Keratinocyte (primary cell): ENCODE measurements at regions not wholly inside any gene's neighbourhood (a gene's known extent, or its start where the extent isn't known, plus 50 kb on each side); places are given as distances from the start of the nearest gene placed in this dataset.

Experiments
- DNase-seq: peaks from one replicate; pipeline ENCODE4 v3.0.0-alpha.2; 2011; ENCODE audit warnings: low read depth, missing footprints, low spot score
- FAIRE-seq: peaks from 2 replicates; lab custom pipeline; 2011; peaks lifted over from hg19 to GRCh38; lab: Jason Lieb, UNC
- H2AFZ ChIP-seq: 2 replicates; pipeline ENCODE4 v1.6.0; 2012; ENCODE audit warnings: low read length, control low read depth, inconsistent platforms; ENCODE audit not compliant: control insufficient read depth
- H3K27ac ChIP-seq: 2 replicates; pipeline ENCODE4 v1.5.1; 2011; ENCODE audit warnings: low read length; ENCODE audit not compliant: control insufficient read depth, insufficient read depth
- H3K27me3 ChIP-seq: 3 replicates; pipeline ENCODE4 v1.6.0; 2011; ENCODE audit warnings: low read length; ENCODE audit not compliant: control insufficient read depth, insufficient read depth; ENCODE audit errors: extremely low read depth
- H3K36me3 ChIP-seq, 2 experiments: 2 replicates in 1 of 2; 3 replicates in 1 of 2; pipeline ENCODE4 v1.5.1; 2011; ENCODE audit warnings: low read length in 2 of 2, mild to moderate bottlenecking in 1 of 2; ENCODE audit not compliant: control insufficient read depth in 2 of 2, insufficient read depth in 2 of 2; ENCODE audit errors: extremely low read depth in 1 of 2
- H3K4me1 ChIP-seq: 3 replicates; pipeline ENCODE4 v1.5.1; 2011; ENCODE audit warnings: low read length; ENCODE audit not compliant: control insufficient read depth, insufficient read depth; ENCODE audit errors: extremely low read depth
- H3K4me2 ChIP-seq: 3 replicates; pipeline ENCODE4 v1.6.0; 2011; ENCODE audit warnings: low read depth, low read length; ENCODE audit not compliant: control insufficient read depth, insufficient read depth; ENCODE audit errors: extremely low read depth
- H3K4me3 ChIP-seq, 3 experiments: fragments of 200-600 bp in 1 of 3; sonication (generic) in 1 of 3; 2 replicates in 2 of 3; 3 replicates in 1 of 3; pipeline ENCODE4 v1.5.1; 2011 to 2016; ENCODE audit warnings: low read length in 3 of 3, mild to moderate bottlenecking in 3 of 3, control low read depth in 2 of 3, inconsistent platforms in 1 of 3, low read depth in 1 of 3, mixed read lengths in 1 of 3, mixed run types in 1 of 3, moderate library complexity in 1 of 3; ENCODE audit not compliant: control insufficient read depth in 2 of 3, insufficient read depth in 2 of 3; ENCODE audit errors: extremely low read depth in 1 of 3
- H3K79me2 ChIP-seq: 2 replicates; pipeline ENCODE4 v1.6.0; 2012; ENCODE audit warnings: low read length; ENCODE audit not compliant: control insufficient read depth, insufficient read depth
- H3K9ac ChIP-seq: 3 replicates; pipeline ENCODE4 v1.6.0; 2011; ENCODE audit warnings: low read length; ENCODE audit not compliant: control insufficient read depth, insufficient read depth; ENCODE audit errors: extremely low read depth
- H3K9me1 ChIP-seq: 3 replicates; pipeline ENCODE4 v1.6.0; 2011; ENCODE audit warnings: low read length; ENCODE audit not compliant: control insufficient read depth, insufficient read depth; ENCODE audit errors: extremely low read depth
- H3K9me3 ChIP-seq: 2 replicates; pipeline ENCODE4 v1.5.1; 2012; ENCODE audit warnings: low read depth, low read length; ENCODE audit not compliant: control insufficient read depth
- H4K20me1 ChIP-seq: 3 replicates; pipeline ENCODE4 v1.6.0; 2011; ENCODE audit warnings: low read length; ENCODE audit not compliant: control insufficient read depth, insufficient read depth; ENCODE audit errors: extremely low read depth
- EZH2 ChIP-seq: IDR thresholded peaks from one replicate; pipeline ENCODE4 v1.6.1; 2012; ENCODE audit warnings: inconsistent platforms, mild to moderate bottlenecking, low read length, moderate library complexity
- dilution Hi-C: fragments of 300-500 bp; cut with MboI; formaldehyde crosslinking; loops from one replicate; pipeline ENCODE4 v1.7.0; 2020; ENCODE audit warnings: low sequenced_read_pairs; ENCODE audit not compliant: extremely low pct_ligation_motif_present
- TF ChIP-seq, protein P1 (sequence below), 3 experiments: IDR thresholded peaks in 1 of 3; conservative IDR thresholded peaks in 1 of 3; optimal IDR thresholded peaks in 1 of 3; 2 replicates in 2 of 3; 3 replicates in 1 of 3; pipeline versions ENCODE3 to v1.5.1; 2011; ENCODE audit warnings: low read length in 3 of 3, mild to moderate bottlenecking in 3 of 3, moderate library complexity in 2 of 3, control low read depth in 1 of 3, inconsistent platforms in 1 of 3; ENCODE audit not compliant: insufficient read depth in 2 of 3; ENCODE audit errors: extremely low read depth in 1 of 3

DNA sequence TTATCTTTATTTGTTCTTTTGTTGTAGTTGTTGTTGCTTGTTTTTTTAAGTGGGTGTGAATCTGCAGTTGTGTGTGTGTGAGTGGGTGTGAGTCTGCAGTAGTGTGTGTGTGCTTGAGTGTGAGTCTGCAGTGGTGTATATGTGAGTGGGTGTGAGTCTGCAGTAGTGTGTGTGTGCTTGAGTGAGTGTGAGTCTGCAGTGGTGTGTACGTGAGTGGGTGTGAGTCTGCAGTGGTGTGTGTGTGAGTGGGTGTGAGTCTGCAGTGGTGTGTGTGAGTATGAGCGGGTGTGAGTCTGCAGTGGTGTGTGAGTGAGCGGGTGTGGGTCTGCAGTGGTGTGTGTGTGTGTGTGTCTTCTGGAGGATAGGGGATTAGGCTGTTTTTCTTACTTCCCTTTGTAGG, 1186.8 kb upstream of the SEL1L start:
- H2AFZ ChIP-seq: no peak overlapping the region
- no peak for TF ChIP-seq EZH2
- TF ChIP-seq, protein P1, sequence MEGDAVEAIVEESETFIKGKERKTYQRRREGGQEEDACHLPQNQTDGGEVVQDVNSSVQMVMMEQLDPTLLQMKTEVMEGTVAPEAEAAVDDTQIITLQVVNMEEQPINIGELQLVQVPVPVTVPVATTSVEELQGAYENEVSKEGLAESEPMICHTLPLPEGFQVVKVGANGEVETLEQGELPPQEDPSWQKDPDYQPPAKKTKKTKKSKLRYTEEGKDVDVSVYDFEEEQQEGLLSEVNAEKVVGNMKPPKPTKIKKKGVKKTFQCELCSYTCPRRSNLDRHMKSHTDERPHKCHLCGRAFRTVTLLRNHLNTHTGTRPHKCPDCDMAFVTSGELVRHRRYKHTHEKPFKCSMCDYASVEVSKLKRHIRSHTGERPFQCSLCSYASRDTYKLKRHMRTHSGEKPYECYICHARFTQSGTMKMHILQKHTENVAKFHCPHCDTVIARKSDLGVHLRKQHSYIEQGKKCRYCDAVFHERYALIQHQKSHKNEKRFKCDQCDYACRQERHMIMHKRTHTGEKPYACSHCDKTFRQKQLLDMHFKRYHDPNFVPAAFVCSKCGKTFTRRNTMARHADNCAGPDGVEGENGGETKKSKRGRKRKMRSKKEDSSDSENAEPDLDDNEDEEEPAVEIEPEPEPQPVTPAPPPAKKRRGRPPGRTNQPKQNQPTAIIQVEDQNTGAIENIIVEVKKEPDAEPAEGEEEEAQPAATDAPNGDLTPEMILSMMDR (optimal IDR thresholded peaks at IDR 0.05 in 1 of 3, IDR thresholded peaks at IDR 0.05 in 1 of 3, conservative IDR thresholded peaks at IDR 0.05 in 1 of 3; ENCODE audit: extremely low read depth in 1 of 3, insufficient read depth in 2 of 3, low read length in 3 of 3): no peak
- H3K4me2 ChIP-seq: no peak overlapping the region
- H3K9ac ChIP-seq: no peak overlapping the region
- H3K79me2 ChIP-seq: no peaks in the 10 kb centered on the region
- H3K9me1 ChIP-seq: no peaks in the 10 kb centered on the region
- H3K9me3 ChIP-seq: no peaks in the 10 kb centered on the region
- DNase-seq (no peak), FAIRE-seq (no peak)
- no peak overlapping the region for H3K27ac ChIP-seq
- no peaks in the 10 kb centered on the region for H3K27me3 ChIP-seq
- H3K4me1 ChIP-seq: no peaks in the 10 kb centered on the region
- dilution Hi-C loops: no loop called here
- no peaks in the 10 kb centered on the region for H3K36me3 ChIP-seq
- H3K4me3 ChIP-seq: no peak overlapping the region
- H4K20me1 ChIP-seq: no peaks in the 10 kb centered on the region

DNA sequence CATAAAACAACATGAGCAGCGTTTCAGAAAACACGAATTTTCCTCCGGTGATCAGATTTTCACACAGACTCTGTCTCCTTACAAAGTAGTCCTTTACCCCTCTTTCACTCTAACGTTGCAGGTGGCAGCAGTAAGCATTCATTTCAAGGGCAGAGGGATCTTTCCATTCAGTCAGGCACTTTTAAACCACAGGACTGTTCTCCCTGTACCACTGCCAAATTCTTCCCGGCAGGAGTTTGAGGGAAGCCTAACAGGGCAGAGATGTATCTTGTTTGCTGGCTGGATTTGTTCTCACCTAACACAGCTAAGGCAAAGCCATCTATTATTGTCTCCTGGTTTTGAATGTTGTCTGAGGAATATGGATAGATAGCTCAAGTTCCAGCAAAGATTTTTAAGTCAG, 1187.3 kb upstream of the SEL1L start:
- no peaks in the 10 kb centered on the region for H3K79me2 ChIP-seq
- no peak overlapping the region for H3K4me3 ChIP-seq
- H3K9me1 ChIP-seq: no peaks in the 10 kb centered on the region
- DNase-seq (no peak), FAIRE-seq (no peak)
- no peak overlapping the region for H3K4me2 ChIP-seq
- H3K9me3 ChIP-seq: no peaks in the 10 kb centered on the region
- H3K36me3 ChIP-seq: no peaks in the 10 kb centered on the region
- H3K9ac ChIP-seq: no peak overlapping the region
- H4K20me1 ChIP-seq: no peaks in the 10 kb centered on the region
- no peaks in the 10 kb centered on the region for H3K27me3 ChIP-seq
- H3K4me1 ChIP-seq: no peaks in the 10 kb centered on the region
- H2AFZ ChIP-seq: peak overlapping the region; percentile 36
- TF ChIP-seq EZH2: no peak
- TF ChIP-seq, protein P1 (optimal IDR thresholded peaks at IDR 0.05 in 1 of 3, IDR thresholded peaks at IDR 0.05 in 1 of 3, conservative IDR thresholded peaks at IDR 0.05 in 1 of 3; ENCODE audit: extremely low read depth in 1 of 3, insufficient read depth in 2 of 3, low read length in 3 of 3): no peak
- dilution Hi-C loops: no loop called here
- H3K27ac ChIP-seq: no peak overlapping the region
